GM21737 (cell line): ENCODE measurements at regions not wholly inside any gene's neighbourhood (a gene's known extent, or its start where the extent isn't known, plus 50 kb on each side); places are given as distances from the start of the nearest gene placed in this dataset.

Experiments
- ATAC-seq: cut with Tn5 transposase; IDR thresholded peaks from one replicate; pipeline ENCODE4 v1.9.1; 2021; ENCODE audit warnings: mild to moderate bottlenecking, moderate library complexity; ENCODE audit not compliant: unreplicated experiment

GRCh38 chr7:15867441-15867840 lies 181.0 kb upstream of the MEOX2 start:
- no peak for ATAC-seq

DNA sequence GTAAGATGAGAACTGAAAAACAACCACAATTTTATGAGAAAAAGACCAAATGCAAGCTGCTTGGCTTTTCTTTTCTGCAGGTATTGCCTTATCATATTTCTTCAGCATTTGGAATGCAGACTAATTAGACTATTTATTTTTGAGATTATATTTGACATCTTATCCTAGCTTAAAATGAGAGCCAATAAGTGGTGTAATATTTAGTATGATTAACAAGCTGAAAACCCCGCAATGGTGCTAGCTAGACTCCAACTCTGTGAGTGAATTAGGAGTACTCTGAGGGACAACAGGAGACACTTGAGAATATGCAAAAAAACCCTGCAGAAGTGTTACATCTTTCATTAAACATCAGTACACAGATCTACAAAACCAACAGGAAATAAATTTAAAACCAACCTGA lies 180.3 kb upstream of the MEOX2 start:
- no peak for ATAC-seq

GRCh38 chr7:15864626-15864991 lies 178.1 kb upstream of the MEOX2 start:
- no peak for ATAC-seq

- no peak for ATAC-seq
Observed at GRCh38 chr7:15863951-15864625, 177.6 kb upstream of the MEOX2 start.

GRCh38 chr7:15862781-15863165 lies 176.3 kb upstream of the MEOX2 start:
- ATAC-seq = no peak

GRCh38 chr7:15862016-15862780 lies 175.7 kb upstream of the MEOX2 start:
- no peak for ATAC-seq

GRCh38 chr7:15860264-15860949 lies 173.9 kb upstream of the MEOX2 start:
- no peak for ATAC-seq

DNA sequence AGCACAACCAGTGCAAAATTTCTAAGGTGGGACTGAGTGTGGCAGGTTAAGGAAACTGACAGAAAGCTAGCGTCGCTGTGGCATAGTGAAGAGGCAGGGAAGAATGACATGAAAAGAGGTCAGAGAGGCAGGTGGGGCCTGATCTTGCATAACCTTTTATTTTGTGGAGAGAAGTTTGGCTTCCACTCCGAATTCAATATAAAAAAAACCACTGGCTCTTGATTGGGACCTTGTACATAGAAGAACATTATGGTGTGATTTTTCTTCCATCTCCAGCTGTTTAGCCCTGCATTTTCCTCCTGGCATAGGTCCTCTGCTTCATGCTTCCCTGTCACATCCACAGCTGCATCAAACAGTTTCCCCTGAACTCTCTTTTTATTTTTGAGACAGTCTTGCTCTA lies 170.5 kb upstream of the MEOX2 start:
- ATAC-seq = no peak

DNA sequence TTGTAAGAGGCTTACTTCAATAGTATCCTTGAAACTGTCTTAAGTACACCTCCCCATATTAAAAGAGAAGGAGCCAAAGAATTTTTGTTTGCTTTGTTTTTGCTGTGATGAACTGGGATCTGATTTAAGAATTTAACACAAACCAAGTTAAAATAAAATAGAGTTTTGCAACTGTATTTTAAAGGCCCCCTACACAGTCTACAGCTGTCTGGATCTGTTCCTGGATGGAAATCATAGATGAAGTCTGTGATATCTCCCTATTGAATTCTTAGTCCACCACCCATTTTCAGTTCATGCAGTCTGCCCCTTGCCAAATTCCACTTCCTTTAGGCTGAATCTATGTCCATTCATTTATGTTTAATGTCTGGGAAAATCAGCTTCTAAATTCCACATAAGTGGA lies 169.8 kb upstream of the MEOX2 start:
- ATAC-seq = no peak

DNA sequence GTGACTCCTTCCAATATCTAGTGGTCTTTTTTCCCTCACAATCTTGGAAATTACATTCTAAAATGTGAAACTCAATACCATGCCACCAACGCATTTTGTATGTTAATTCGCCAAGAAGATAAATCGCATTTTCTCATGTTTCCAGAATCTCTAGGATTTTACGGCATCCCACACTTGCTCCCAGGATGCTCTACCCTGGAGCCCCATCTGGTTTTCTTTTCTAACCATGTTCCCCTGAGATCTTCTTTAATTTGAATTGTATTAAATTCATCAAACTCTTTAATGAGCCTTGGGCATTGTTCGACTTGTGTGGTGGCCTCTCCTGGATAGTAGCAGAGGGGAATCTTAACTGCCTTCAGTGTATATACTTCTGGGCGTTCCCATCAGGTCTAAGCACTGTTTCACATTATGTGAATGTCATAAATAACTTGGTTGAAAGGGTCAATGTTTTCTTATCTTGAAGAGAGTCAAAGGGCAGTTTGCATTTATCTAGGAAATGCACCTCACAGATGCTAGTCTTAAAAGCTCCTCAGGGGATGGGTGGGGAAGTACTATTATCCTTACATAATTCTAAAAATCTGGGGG lies 169.1 kb upstream of the MEOX2 start:
- no peak for ATAC-seq

- ATAC-seq = no peak
Observed at GRCh38 chr7:15854841-15855524, 168.5 kb upstream of the MEOX2 start.

DNA sequence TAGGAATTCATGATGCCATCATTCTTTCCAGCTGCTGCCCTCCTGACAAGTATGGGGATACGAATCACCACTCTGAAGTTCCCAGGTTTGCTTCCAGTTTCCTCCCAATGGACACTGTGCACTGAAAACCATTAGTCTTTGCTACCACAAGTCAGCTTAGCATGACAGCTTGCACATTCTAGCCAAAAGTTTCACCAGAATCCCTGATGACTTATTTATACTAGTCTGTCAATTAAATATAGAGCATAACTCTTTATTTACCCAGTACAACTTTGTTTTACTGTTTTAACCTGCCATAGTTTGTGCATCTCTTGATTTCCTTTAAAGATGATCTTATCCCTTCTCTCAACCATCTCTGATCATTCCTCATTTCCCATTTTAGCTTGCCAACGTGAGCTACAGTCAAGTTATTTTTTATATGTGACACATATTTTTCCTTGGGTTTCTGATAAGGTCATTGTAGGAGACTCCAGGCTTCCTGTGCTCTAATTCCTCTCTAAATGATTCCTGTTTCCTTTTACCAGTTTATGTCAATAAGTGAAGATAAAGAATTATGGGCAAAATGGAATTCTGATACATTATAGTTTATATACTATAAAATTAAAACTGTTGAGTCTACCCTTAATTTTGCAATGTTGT lies 167.5 kb upstream of the MEOX2 start:
- no peak for ATAC-seq

GRCh38 chr7:15851201-15851600 lies 164.7 kb upstream of the MEOX2 start:
- ATAC-seq = no peak

- ATAC-seq = no peak
Observed at GRCh38 chr7:15848901-15849300, 162.4 kb upstream of the MEOX2 start.

GRCh38 chr7:15848362-15848761 lies 161.9 kb upstream of the MEOX2 start:
- ATAC-seq = no peak

GRCh38 chr7:15845868-15846267 lies 159.4 kb upstream of the MEOX2 start:
- no peak for ATAC-seq

- ATAC-seq = no peak
Observed at GRCh38 chr7:15845461-15845860, 159.0 kb upstream of the MEOX2 start.

GRCh38 chr7:15839416-15840100 lies 153.1 kb upstream of the MEOX2 start:
- ATAC-seq = no peak

GRCh38 chr7:15838265-15838664 lies 151.8 kb upstream of the MEOX2 start:
- ATAC-seq = no peak

GRCh38 chr7:15837306-15837950 lies 150.9 kb upstream of the MEOX2 start:
- no peak for ATAC-seq
